ENCODE measurements at regions not wholly inside any gene's neighbourhood (a gene's known extent, or its start where the extent isn't known, plus 50 kb on each side); places are given as distances from the start of the nearest gene placed in this dataset.

DNA sequence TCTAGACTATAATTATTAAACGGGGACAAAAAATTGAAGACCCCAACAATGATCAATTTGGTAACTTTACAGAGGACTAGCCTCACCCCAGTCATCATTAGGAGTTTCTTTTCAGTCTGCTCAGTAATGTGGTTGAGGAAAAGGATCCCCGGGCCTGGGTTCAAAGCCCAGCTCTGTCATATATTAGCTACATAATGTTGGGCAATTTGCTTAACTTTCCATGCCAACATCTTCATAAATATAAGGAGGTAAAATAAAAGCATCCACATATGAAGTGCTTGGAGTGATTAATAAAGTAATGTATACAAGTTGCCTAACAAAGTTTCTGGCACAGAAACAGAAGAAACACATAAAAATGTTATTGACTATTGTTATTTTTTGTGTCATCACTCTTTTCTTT, 53.4 kb upstream of the ANTXR2 start:
- TF ChIP-seq, protein P1, sequence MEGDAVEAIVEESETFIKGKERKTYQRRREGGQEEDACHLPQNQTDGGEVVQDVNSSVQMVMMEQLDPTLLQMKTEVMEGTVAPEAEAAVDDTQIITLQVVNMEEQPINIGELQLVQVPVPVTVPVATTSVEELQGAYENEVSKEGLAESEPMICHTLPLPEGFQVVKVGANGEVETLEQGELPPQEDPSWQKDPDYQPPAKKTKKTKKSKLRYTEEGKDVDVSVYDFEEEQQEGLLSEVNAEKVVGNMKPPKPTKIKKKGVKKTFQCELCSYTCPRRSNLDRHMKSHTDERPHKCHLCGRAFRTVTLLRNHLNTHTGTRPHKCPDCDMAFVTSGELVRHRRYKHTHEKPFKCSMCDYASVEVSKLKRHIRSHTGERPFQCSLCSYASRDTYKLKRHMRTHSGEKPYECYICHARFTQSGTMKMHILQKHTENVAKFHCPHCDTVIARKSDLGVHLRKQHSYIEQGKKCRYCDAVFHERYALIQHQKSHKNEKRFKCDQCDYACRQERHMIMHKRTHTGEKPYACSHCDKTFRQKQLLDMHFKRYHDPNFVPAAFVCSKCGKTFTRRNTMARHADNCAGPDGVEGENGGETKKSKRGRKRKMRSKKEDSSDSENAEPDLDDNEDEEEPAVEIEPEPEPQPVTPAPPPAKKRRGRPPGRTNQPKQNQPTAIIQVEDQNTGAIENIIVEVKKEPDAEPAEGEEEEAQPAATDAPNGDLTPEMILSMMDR (IDR thresholded peaks at IDR 0.05 in 4 of 5, conservative IDR thresholded peaks at IDR 0.05 in 1 of 5), result no peak
- TF ChIP-seq POLR2A (IDR thresholded peaks at IDR 0.05), result no peak

All from gastrocnemius medialis (tissue), 4 donors.